Coronary artery (tissue), 2 donors: ENCODE measurements at regions not wholly inside any gene's neighbourhood (a gene's known extent, or its start where the extent isn't known, plus 50 kb on each side); places are given as distances from the start of the nearest gene placed in this dataset.

Source experiments
- DNase-seq: peaks from one replicate; pipeline ENCODE4 v3.0.0-alpha.2; 2017; ENCODE audit warnings: low spot score
- H3K27ac ChIP-seq, 2 donors: fragments of 200-600 bp; sonication (generic); one replicate each; pipeline ENCODE4 v1.5.1; 2016 to 2019
- H3K4me3 ChIP-seq: fragments of 200-600 bp; sonication (generic); 2 replicates; pipeline ENCODE4 v1.5.1; 2016; ENCODE audit warnings: mild to moderate bottlenecking, moderate library complexity
- CTCF ChIP-seq: fragments of 200-600 bp; sonication (generic); IDR thresholded peaks from one replicate; pipeline ENCODE4 v1.5.1; 2019; ENCODE audit warnings: antibody characterized with exemption

DNA sequence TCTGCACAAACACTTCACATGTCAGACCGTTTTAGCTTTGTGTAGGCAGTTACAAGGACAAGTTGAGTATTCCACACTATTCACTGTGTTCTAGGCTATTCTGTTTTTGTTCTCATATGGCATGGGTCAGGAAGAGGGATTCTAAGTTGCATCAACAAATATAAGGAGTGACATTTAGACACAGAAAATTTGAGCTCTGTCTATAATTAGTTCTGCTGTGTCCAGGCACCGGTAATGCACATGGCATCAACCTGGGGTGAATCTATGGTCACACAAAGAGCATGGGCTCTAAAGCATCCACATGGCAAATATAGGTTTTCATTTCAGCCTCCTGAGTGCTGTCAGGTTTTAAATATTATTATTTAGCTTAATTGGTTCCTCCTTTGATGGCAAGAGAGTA lies 130.4 kb upstream of the PMFBP1 start:
- TF ChIP-seq CTCF: no peak
- DNase-seq: no peak
- H3K4me3 ChIP-seq: no peak overlapping the region
- H3K27ac ChIP-seq: no peak overlapping the region

GRCh38 chr16:72301523-72302236 lies 129.7 kb upstream of the PMFBP1 start:
- no peak for DNase-seq
- no peak overlapping the region for H3K27ac ChIP-seq
- no peak for TF ChIP-seq CTCF
- no peak overlapping the region for H3K4me3 ChIP-seq

- TF ChIP-seq CTCF: no peak
- DNase-seq: no peak
- no peak overlapping the region for H3K27ac ChIP-seq
- no peak overlapping the region for H3K4me3 ChIP-seq
Observed at GRCh38 chr16:72300892-72301291, 128.9 kb upstream of the PMFBP1 start.

DNA sequence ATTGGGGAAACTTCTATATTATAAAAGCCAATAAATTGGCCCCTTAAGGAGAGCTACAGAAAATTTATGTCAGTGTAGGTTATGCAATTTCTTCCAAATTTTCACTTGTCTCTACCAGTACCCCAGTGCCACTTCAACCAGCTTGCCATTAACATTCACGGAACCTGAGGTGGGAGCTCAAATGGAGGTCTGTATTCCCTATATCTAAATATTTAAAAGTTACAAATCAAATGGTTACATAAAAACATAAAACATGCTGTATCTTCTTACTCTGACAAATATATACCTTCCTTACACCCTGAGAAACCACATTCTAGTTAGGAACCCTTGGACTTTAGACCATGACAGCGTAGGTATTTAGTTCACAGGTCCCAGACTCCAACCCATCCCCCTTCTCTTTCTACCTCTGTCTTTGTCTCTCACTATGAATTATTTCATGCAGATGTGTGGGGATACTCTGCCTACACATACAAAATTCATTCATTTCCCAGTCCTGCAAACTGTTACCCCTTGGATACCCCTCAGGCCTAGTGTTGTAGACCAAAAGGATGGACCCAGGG lies 127.8 kb upstream of the PMFBP1 start:
- no peak overlapping the region for H3K4me3 ChIP-seq
- no peak overlapping the region for H3K27ac ChIP-seq
- no peak for DNase-seq
- no peak for TF ChIP-seq CTCF

- DNase-seq: no peak
- no peak overlapping the region for H3K27ac ChIP-seq
- no peak overlapping the region for H3K4me3 ChIP-seq
- no peak for TF ChIP-seq CTCF
Observed at GRCh38 chr16:72298961-72299360, 127.0 kb upstream of the PMFBP1 start.

- no peak overlapping the region for H3K4me3 ChIP-seq
- no peak for TF ChIP-seq CTCF
- no peak overlapping the region for H3K27ac ChIP-seq
- no peak for DNase-seq
Observed at GRCh38 chr16:72295914-72296313, 124.0 kb upstream of the PMFBP1 start.

DNA sequence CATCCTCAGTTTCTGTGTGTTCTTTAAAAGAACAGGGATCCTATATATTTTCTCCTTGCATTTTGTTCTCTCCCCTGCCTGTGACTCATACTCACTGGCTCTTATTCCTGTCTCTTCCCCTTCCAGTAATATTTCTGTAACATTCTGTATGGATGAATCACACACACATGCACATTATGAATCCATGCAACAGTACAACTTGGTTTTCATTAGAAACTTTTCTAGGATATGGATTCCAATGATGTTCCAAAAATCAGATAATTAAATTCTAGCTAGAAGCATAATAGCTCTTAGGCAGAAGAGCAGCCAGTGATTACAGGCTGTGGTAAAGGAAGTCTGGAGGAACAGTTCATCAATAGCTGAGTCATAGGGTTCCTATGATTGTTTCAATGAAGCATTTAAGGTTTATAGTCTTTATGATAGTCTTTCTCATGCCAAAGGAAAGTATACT lies 119.6 kb upstream of the PMFBP1 start:
- no peak for DNase-seq
- peak overlapping the region; percentile 48 to 78 for H3K27ac ChIP-seq
- no peak for TF ChIP-seq CTCF

More for the DNA sequence above, 119.6 kb upstream of the PMFBP1 start:
- no peak overlapping the region for H3K4me3 ChIP-seq
